HUES48 (cell line): ENCODE measurements at regions not wholly inside any gene's neighbourhood (a gene's known extent, or its start where the extent isn't known, plus 50 kb on each side); places are given as distances from the start of the nearest gene placed in this dataset.

ENCODE experiments used
- H3K27ac ChIP-seq: one replicate; pipeline ENCODE4 v1.7.0; 2013; ENCODE audit warnings: low read depth, low read length, inconsistent platforms
- H3K27me3 ChIP-seq: 2 replicates; pipeline ENCODE4 v1.6.1; 2013; ENCODE audit warnings: mild to moderate bottlenecking, low read length; ENCODE audit not compliant: control insufficient read depth, insufficient read depth
- H3K36me3 ChIP-seq: 2 replicates; pipeline ENCODE4 v1.6.1; 2013; ENCODE audit warnings: low read length; ENCODE audit not compliant: control insufficient read depth, insufficient read depth
- H3K4me1 ChIP-seq: 2 replicates; pipeline ENCODE4 v1.6.1; 2013; ENCODE audit warnings: mild to moderate bottlenecking, low read length; ENCODE audit not compliant: control insufficient read depth, insufficient read depth
- H3K4me3 ChIP-seq: 2 replicates; pipeline ENCODE4 v1.5.1; 2013; ENCODE audit warnings: mild to moderate bottlenecking, low read depth, low read length
- H3K9ac ChIP-seq: 2 replicates; pipeline ENCODE4 v1.6.1; 2013; ENCODE audit warnings: mild to moderate bottlenecking, low read depth, low read length, moderate library complexity
- H3K9me3 ChIP-seq: 2 replicates; pipeline ENCODE4 v1.6.1; 2013; ENCODE audit warnings: low read length; ENCODE audit not compliant: control insufficient read depth, insufficient read depth

DNA sequence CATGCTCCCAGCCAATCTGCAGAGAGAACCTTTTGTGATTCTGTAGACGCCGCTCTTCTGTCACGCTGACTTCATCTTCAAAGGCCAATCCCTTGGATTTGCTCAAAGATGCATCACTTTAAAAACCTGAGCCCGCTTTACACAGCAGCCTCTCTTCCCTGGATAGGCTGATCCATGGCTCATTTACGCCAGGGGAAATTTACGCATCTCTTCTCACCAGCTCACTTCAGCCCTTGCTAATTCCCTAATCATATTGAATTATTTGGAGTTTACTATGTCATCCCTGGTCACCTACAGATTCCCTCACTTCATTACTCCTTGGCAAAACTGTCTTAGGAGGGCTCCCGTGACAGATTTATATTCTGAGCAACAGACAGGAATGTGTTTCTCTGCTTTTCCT lies 256.2 kb downstream of the EN1 start:
- Histone ChIP-seq H3K9me3 (no peaks in the 10 kb centered on the region), H3K4me1 (peaks cover 8% of the 10 kb centered on the region; the same call in 1 of the 2 replicates), H3K9ac (no peak overlapping the region), H3K36me3 (no peaks in the 10 kb centered on the region), H3K4me3 (no peak overlapping the region), H3K27me3 (no peaks in the 10 kb centered on the region), H3K27ac (no peak overlapping the region)

DNA sequence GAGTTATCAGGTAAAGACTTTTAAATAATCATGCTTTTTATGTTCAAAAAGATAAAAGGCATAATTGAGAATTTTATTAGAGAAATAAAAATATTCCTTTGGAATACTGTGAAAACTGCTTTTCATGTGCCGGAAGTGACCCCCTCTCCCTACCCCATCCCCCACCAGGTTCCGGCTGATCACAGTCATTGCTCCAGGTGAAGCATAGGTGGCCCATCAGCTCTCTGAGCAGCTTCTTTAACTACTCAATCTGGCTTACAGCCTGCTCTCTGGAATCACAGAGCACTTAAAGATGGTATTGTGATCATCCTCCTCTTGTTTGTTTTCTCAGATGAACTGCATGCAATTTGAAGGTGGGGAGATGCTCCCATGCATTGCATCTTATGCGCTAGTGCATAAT lies 257.7 kb downstream of the EN1 start:
- no peak overlapping the region for H3K27ac ChIP-seq
- no peaks in the 10 kb centered on the region for H3K9me3 ChIP-seq
- H3K4me3 ChIP-seq, result no peak overlapping the region
- H3K4me1 ChIP-seq, result peaks cover 8% of the 10 kb centered on the region
- no peaks in the 10 kb centered on the region for H3K36me3 ChIP-seq
- no peaks in the 10 kb centered on the region for H3K27me3 ChIP-seq
- no peak overlapping the region for H3K9ac ChIP-seq

DNA sequence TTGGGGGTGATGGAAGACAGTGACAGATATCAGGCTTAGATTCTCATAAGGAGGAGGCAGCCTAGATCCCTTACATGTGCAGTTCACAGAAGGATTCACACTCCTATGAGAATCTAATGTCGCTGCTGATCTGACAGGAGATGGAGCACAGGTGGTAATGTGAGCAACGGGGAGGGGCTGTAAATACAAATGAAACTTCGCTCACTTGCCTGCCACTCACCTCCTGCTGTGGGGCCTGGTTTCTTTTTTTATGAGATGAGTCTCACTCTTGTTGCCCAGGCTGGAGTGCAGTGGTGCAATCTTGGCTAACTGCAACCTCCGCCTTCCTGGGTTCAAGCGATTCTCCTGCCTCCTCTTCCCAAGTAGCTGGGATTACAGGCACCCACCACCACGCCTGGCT lies 258.6 kb downstream of the EN1 start:
- no peak overlapping the region for H3K9ac ChIP-seq
- H3K27me3 ChIP-seq, result no peaks in the 10 kb centered on the region
- H3K36me3 ChIP-seq, result no peaks in the 10 kb centered on the region
- no peaks in the 10 kb centered on the region for H3K9me3 ChIP-seq
- H3K4me3 ChIP-seq, result no peak overlapping the region
- no peak overlapping the region for H3K27ac ChIP-seq
- H3K4me1 ChIP-seq, result peaks cover 15% of the 10 kb centered on the region

DNA sequence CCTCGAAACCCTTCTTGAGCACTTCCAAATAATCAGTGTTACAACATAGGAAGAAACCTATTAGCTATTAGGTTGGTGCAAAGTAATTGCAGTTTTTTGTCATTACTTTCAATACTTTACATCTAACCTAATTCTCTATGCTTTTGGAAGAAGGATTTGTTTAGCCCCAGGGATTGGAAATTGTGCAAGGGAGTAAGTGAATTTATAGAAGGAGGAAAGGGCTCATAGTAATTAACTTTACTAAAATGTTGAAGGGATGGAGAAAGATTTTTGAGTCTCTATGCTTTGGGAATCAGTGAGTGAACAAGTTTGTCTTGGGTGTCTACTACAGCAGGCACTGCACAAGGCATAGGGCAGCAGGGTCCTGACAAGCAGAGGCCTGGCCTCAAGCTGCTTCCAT lies 261.1 kb downstream of the EN1 start:
- Histone ChIP-seq H3K36me3 (no peaks in the 10 kb centered on the region), H3K4me1 (peaks cover 16% of the 10 kb centered on the region), H3K9ac (no peak overlapping the region), H3K4me3 (no peak overlapping the region), H3K27ac (no peak overlapping the region), H3K27me3 (no peaks in the 10 kb centered on the region), H3K9me3 (no peaks in the 10 kb centered on the region)

DNA sequence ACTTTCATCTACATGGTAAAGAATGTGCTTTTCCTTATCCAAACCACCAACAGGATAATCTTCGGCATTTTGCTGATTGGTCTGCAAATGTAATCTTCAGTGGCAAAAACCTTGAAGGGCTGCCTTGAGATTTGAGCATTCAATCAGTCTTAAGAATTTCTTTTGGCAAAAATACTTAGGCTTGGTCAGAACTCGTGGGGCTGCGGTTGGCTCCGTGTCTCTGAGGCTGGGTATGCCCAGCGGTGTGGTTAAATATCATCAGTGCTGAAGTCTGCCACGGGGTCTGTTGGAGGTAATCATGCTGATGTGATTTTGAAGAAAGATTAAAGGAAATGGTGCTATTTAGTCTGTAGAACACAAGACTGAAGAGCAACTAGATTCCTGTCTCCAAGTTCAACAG lies 262.6 kb downstream of the EN1 start:
- Histone ChIP-seq H3K36me3 (no peaks in the 10 kb centered on the region), H3K27ac (no peak overlapping the region), H3K4me3 (no peak overlapping the region), H3K9me3 (no peaks in the 10 kb centered on the region), H3K27me3 (no peaks in the 10 kb centered on the region), H3K4me1 (peaks cover 12% of the 10 kb centered on the region), H3K9ac (no peak overlapping the region)

DNA sequence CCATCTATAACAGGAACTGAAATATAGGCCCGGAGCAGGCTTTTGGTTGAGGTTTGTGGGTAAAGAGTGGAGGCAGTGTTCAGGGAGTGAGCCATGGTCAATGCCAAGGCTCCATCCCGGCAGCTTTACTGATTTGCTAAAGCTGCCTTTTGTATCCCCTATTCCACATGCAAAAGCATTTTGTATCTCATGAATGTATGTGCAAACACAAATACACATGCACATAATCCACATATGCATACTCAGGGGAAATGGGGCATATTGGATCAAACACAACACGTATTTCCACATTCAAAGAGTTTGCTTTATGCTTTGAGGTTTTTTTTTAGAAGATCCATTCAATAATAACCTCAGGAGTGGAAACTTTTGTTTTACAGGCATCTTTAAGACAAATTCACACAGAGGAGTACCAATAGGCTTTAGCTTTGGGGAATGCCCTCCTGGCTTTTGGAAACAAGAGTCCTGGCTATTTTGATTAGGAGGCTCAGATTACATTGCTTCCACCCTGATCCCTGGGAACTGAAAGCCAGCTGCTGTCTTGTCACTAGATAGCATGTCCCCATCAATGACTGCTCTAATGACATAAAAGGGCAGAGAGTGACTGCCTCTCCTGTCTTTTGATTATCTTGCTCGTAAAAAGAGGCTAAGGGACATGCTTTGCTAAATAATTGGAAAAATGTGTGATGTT lies 263.2 kb downstream of the EN1 start:
- Histone ChIP-seq H3K4me1 (peaks cover 7% of the 10 kb centered on the region), H3K27me3 (no peaks in the 10 kb centered on the region), H3K36me3 (no peaks in the 10 kb centered on the region), H3K9me3 (no peaks in the 10 kb centered on the region), H3K27ac (no peak overlapping the region), H3K4me3 (no peak overlapping the region), H3K9ac (no peak overlapping the region)

DNA sequence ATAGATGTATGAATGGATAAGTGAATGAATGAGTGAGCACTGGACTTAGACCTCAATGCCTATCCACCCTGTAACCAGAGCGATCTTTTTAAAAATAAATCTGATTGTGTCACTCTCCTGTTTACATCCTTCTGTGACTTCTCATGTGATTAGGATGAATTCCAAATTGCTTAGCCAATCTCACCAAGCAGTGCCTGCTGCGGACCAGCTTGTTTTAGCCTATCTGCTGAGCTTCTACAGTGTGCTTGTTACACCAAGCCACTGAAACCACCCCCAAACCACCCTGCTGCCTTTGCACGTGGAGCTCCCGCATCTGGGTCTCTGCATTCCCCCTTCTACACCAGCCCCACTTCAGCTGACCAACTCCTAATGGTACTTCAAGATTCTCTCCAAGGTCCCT lies 265.4 kb downstream of the EN1 start:
- H3K4me1 ChIP-seq, result peaks cover 11% of the 10 kb centered on the region
- no peaks in the 10 kb centered on the region for H3K27me3 ChIP-seq
- H3K4me3 ChIP-seq, result no peak overlapping the region
- H3K36me3 ChIP-seq, result no peaks in the 10 kb centered on the region
- H3K27ac ChIP-seq, result no peak overlapping the region
- H3K9ac ChIP-seq, result no peak overlapping the region
- no peaks in the 10 kb centered on the region for H3K9me3 ChIP-seq

DNA sequence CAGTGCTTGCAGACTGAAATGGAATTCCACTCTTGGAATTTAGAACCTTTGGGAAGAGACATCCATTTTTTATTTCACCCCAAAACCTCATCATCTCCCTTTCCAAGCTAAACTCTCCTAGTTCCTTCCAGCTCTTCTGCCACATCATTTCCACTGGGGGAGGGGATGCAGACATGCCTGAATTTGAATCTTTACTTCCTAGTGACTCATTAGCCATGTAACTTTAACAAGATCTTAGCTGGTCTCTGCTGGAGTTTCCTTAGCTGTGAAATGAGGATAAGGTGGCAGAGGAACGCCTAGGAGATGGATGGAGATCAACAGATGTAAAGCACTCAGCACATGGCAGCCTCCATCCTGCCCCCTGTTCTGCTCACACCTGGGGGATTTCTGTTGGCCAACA lies 266.8 kb downstream of the EN1 start:
- Histone ChIP-seq H3K9ac (no peak overlapping the region), H3K36me3 (no peaks in the 10 kb centered on the region), H3K27ac (no peak overlapping the region), H3K4me1 (peaks cover 13% of the 10 kb centered on the region), H3K27me3 (no peaks in the 10 kb centered on the region), H3K9me3 (no peaks in the 10 kb centered on the region), H3K4me3 (no peak overlapping the region)

DNA sequence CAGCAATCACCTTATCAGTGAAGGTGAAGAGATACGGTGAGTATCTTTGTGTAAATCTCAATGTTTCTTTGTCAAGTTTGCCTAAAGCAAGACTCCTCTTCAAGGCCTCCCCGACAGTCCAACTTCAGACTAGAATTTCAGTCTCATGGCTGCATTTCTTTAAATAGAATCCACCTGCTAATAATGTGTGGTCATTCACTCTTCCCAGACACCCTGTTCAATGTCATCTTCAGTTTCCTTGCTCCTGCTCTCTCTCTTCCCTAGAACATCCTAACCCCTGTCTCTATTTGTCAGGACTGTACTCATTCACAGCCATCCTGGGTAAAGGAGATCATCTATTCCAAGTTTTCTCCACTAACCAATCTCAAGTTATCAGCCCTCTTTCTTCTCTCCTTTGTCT lies 267.3 kb downstream of the EN1 start:
- H3K9me3 ChIP-seq, result no peaks in the 10 kb centered on the region
- no peaks in the 10 kb centered on the region for H3K36me3 ChIP-seq

DNA sequence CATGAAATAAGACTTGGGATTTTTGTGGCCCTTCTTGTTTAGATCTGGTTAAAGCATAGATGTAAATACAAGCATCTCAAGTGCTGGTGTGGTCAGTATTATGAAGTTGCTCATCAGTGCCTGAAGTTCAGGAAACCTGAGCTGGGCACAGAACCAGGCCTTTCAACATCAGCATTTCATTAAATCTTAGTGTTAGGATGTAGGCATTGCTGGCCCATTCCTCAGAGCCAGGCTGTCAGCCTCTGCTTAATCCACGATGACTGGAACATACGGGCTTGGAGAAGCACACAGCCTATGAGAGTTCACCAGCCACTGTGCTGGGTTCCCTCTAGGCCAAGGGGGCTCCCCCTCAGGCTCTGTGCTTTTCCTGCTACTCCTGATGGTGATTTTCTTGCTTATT lies 270.2 kb downstream of the EN1 start:
- peaks cover 14% of the 10 kb centered on the region for H3K4me1 ChIP-seq
- H3K9me3 ChIP-seq, result no peaks in the 10 kb centered on the region
- no peak overlapping the region for H3K4me3 ChIP-seq
- no peak overlapping the region for H3K9ac ChIP-seq
- no peak overlapping the region for H3K27ac ChIP-seq
- no peaks in the 10 kb centered on the region for H3K36me3 ChIP-seq
- H3K27me3 ChIP-seq, result no peaks in the 10 kb centered on the region

More for the DNA sequence above, 267.3 kb downstream of the EN1 start:
- Histone ChIP-seq H3K9ac (no peak overlapping the region), H3K4me3 (no peak overlapping the region), H3K4me1 (peaks cover 17% of the 10 kb centered on the region), H3K27me3 (no peaks in the 10 kb centered on the region), H3K27ac (no peak overlapping the region)

DNA sequence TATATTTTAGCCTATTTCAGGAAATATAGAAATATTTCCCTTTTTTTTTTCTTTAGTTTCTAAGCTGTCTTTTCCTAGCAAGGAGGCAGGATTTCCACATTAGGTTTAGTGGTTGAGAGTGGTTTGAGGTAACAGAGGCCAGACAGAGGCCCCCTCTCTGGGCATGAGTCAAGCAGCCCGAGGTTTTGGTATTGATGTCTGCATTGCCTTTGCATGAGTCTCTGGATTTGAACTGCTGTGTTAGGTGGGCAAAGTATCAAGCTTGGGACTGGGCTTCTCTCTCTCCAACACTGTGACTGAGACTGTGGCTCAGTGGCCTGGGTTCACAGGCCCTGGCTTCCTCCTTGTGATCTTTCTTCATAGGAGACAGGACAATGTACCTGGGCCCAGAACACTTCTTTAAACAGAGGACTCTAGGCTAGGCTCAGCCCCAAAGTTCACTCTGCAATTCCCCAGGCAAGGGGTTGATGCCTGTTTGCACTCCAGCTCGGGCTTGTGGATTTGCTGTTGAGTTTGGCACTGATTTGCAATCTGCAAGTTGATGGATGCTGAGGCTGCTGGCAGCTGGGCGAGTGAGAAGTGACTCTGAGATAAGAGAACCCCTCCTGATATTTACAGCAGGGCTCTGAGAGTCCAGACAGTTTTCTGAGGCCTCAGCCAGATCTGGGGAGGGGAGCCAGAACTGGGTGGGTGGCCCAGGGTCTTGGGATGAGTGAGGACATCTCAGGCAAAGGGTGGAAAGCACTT lies 271.2 kb downstream of the EN1 start:
- H3K27ac ChIP-seq, result no peak overlapping the region
- H3K4me3 ChIP-seq, result no peak overlapping the region
- H3K9me3 ChIP-seq, result no peaks in the 10 kb centered on the region
- no peaks in the 10 kb centered on the region for H3K27me3 ChIP-seq
- no peaks in the 10 kb centered on the region for H3K36me3 ChIP-seq
- H3K4me1 ChIP-seq, result peaks cover 14% of the 10 kb centered on the region
- no peak overlapping the region for H3K9ac ChIP-seq
